GM12878 (cell line): ENCODE measurements at regions not wholly inside any gene's neighbourhood (a gene's known extent, or its start where the extent isn't known, plus 50 kb on each side); places are given as distances from the start of the nearest gene placed in this dataset.

Source experiments
- ATAC-seq: fragments of 200-7000 bp; cut with Tn5 transposase; 3 replicates; pipeline ENCODE4 v1.9.1; 2020; ENCODE audit warnings: mild to moderate bottlenecking, moderate library complexity
- BruUV-seq: library from RNA; stranded (reverse); fragments of 400-500 nt; replicated peaks from 2 replicates; lab custom pipeline; 2021; lab: Mats Ljungman, UMichigan
- CTCF ChIA-PET: fragments of 300-600 bp; sonication (Branson Sonifier 250); formaldehyde crosslinking; extraction: SDS; loops from one replicate; lab custom pipeline; 2021; ENCODE audit warnings: inconsistent platforms; lab: Yijun Ruan, JAX
- POLR2A ChIA-PET: fragments of 350-600 bp; formaldehyde crosslinking; extraction: SDS; loops from one replicate; lab custom pipeline; 2021; ENCODE audit warnings: inconsistent platforms; lab: Charles Lee
- RAD21 ChIA-PET: fragments of 300-600 bp; sonication (Branson Sonifier 250); formaldehyde crosslinking; loops from one replicate; lab custom pipeline; 2023; ENCODE audit warnings: antibody characterized with exemption; ENCODE audit not compliant: unreplicated experiment; lab: Charles Lee
- SMC1A ChIA-PET: fragments of 300-600 bp; sonication (Branson Sonifier 250); formaldehyde crosslinking; loops from one replicate; lab custom pipeline; 2023; ENCODE audit not compliant: unreplicated experiment, uncharacterized antibody; lab: Charles Lee
- DNase-seq: peaks from one replicate; pipeline ENCODE4 v3.0.0-alpha.2; 2011; ENCODE audit warnings: low read depth, low spot score
- FAIRE-seq: peaks from 3 replicates; lab custom pipeline; 2011; peaks lifted over from hg19 to GRCh38; lab: Jason Lieb, UNC
- H2AFZ ChIP-seq: 2 replicates; pipeline ENCODE4 v1.6.0; 2011; ENCODE audit warnings: low read depth, low read length, control low read depth; ENCODE audit not compliant: control insufficient read depth
- H3K27ac ChIP-seq: 2 replicates; pipeline ENCODE4 v1.5.1; 2011; ENCODE audit warnings: control low read depth; ENCODE audit not compliant: control insufficient read depth, insufficient read depth
- H3K27me3 ChIP-seq, 2 experiments: replicated peaks in 1 of 2; 2 replicates each; pipeline versions ENCODE4 v1.6.0 to v1.6.1; 2011; ENCODE audit warnings: low read length in 1 of 2; ENCODE audit not compliant: control insufficient read depth in 2 of 2, insufficient read depth in 2 of 2
- H3K36me3 ChIP-seq, 2 experiments: 2 replicates each; pipeline ENCODE4 v1.5.1; 2011; ENCODE audit warnings: low read length in 1 of 2; ENCODE audit not compliant: control insufficient read depth in 2 of 2, insufficient read depth in 2 of 2
- H3K4me1 ChIP-seq: 2 replicates; pipeline ENCODE4 v1.6.1; 2011; ENCODE audit warnings: mild to moderate bottlenecking, low read length, moderate library complexity, mixed read lengths; ENCODE audit not compliant: control insufficient read depth, insufficient read depth
- H3K4me2 ChIP-seq: 2 replicates; pipeline ENCODE4 v1.6.0; 2011; ENCODE audit warnings: control low read depth; ENCODE audit not compliant: control insufficient read depth, insufficient read depth
- H3K4me3 ChIP-seq: fragments of 200-600 bp; sonication (generic); 2 replicates; pipeline ENCODE4 v1.5.1; 2016
- H3K79me2 ChIP-seq: 2 replicates; pipeline ENCODE4 v1.6.0; 2011; ENCODE audit warnings: low read length; ENCODE audit not compliant: control insufficient read depth, insufficient read depth
- H3K9ac ChIP-seq: 2 replicates; pipeline ENCODE4 v1.8.0; 2011; ENCODE audit warnings: low read length, control low read depth, mixed read lengths; ENCODE audit not compliant: control insufficient read depth, insufficient read depth
- H3K9me3 ChIP-seq: replicated peaks from 3 replicates; pipeline ENCODE4 v1.5.1; 2011; ENCODE audit warnings: mild to moderate bottlenecking, low read length; ENCODE audit not compliant: control insufficient read depth, insufficient read depth
- H4K20me1 ChIP-seq: 2 replicates; pipeline ENCODE4 v1.6.0; 2011; ENCODE audit not compliant: control insufficient read depth, insufficient read depth
- CHD2 ChIP-seq: IDR thresholded peaks from 2 replicates; pipeline ENCODE4 v1.6.1; 2011; ENCODE audit warnings: low read depth, low read length, improper control_type of control experiment, borderline replicate concordance
- E4F1 ChIP-seq: fragments of 450-650 bp; IDR thresholded peaks from 2 replicates; pipeline ENCODE4 v1.6.1; 2018; ENCODE audit warnings: borderline replicate concordance, mild to moderate bottlenecking; ENCODE audit not compliant: partially characterized antibody
- FOXM1 ChIP-seq: IDR thresholded peaks from 2 replicates; pipeline ENCODE4 v1.6.1; 2012; ENCODE audit warnings: low read depth, mild to moderate bottlenecking, inconsistent platforms, low read length, moderate library complexity
- MEF2A ChIP-seq: IDR thresholded peaks from 2 replicates; pipeline ENCODE4 v1.6.1; 2011; ENCODE audit warnings: low read depth, mild to moderate bottlenecking, low read length, moderate library complexity; ENCODE audit not compliant: insufficient read depth
- NBN ChIP-seq: fragments of 450-650 bp; IDR thresholded peaks from 2 replicates; pipeline ENCODE4 v1.6.1; 2016
- NFXL1 ChIP-seq: fragments of 450-650 bp; IDR thresholded peaks from 2 replicates; pipeline ENCODE4 v1.6.1; 2017; ENCODE audit warnings: antibody characterized with exemption, mild to moderate bottlenecking, borderline replicate concordance
- POLR2AphosphoS2 ChIP-seq: IDR thresholded peaks from 2 replicates; pipeline ENCODE4 v1.6.1; 2011; ENCODE audit warnings: low read depth, mild to moderate bottlenecking, low read length, improper control_type of control experiment, moderate library complexity
- POLR2AphosphoS5 ChIP-seq: IDR thresholded peaks from 2 replicates; pipeline ENCODE4 v1.6.1; 2011; ENCODE audit warnings: mild to moderate bottlenecking, low read length, inconsistent platforms
- RCOR1 ChIP-seq: conservative IDR thresholded peaks from 2 replicates; pipeline ENCODE4 v1.6.1; 2012; ENCODE audit warnings: low read depth, low read length, improper control_type of control experiment
- SIX5 ChIP-seq: IDR thresholded peaks from 2 replicates; pipeline ENCODE4 v1.6.1; 2011; ENCODE audit warnings: mild to moderate bottlenecking, low read depth, low read length, moderate library complexity; ENCODE audit not compliant: severe bottlenecking
- SPI1 ChIP-seq: IDR thresholded peaks from 2 replicates; pipeline ENCODE4 v1.6.1; 2011; ENCODE audit warnings: low read depth, mild to moderate bottlenecking, low read length, moderate library complexity, borderline replicate concordance; ENCODE audit not compliant: insufficient read depth
- TAF1 ChIP-seq: IDR thresholded peaks from 2 replicates; pipeline ENCODE4 v1.6.1; 2011; ENCODE audit warnings: mild to moderate bottlenecking, low read depth, low read length, borderline replicate concordance
- WGBS: methylation state at CpG from one replicate; pipeline ENCODE4 v1.1.6; 2016; ENCODE audit warnings: low lambda C conversion rate; ENCODE audit not compliant: insufficient replicate concordance, insufficient coverage; ENCODE audit errors: missing lambda C conversion rate; 5-methylcytosine and 5-hydroxymethylcytosine counted together
- in situ Hi-C: fragments of 300-500 bp; cut with MboI; formaldehyde crosslinking; loops from 9 replicates; pipeline ENCODE4 v1.14.3; 2018; ENCODE audit warnings: mixed read lengths
- intact Hi-C: fragments of 100-400 bp; cut with micrococcal nuclease; formaldehyde crosslinking; loops from one replicate; pipeline ENCODE4 v1.14.2; 2022; ENCODE audit not compliant: unreplicated experiment
- TF ChIP-seq, protein P1 (sequence below): fragments of 450-650 bp; IDR thresholded peaks from 2 replicates; pipeline ENCODE4 v1.6.1; 2017; ENCODE audit warnings: mild to moderate bottlenecking, low read depth, inconsistent platforms; ENCODE audit not compliant: poor library complexity, severe bottlenecking

DNA sequence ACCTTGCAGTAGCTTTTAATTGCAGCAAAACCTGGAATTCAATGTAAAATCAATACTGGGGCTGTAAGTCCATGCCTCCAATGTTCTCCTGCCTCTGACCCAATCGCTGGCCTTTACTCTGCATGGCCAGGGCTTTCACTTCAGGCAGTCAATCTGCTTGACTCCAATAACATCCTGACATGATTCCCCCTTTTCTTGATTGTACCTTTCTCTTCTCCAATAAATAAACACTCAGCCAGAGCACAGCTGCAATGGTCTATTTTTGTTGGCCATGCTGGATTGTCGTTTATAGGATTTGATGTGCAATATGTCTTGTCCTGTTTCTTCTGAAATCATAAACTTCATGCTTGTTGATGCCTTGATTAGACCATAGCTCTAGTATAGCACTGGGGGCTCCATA is 97.8 kb upstream of the COL1A2 start:
- Histone ChIP-seq H3K27me3 (no peaks in the 10 kb centered on the region), H4K20me1 (no peaks in the 10 kb centered on the region), H3K4me1 (no peaks in the 10 kb centered on the region), H3K9me3 (no peaks in the 10 kb centered on the region), H3K4me2 (no peak overlapping the region), H3K79me2 (no peaks in the 10 kb centered on the region), H2AFZ (no peak overlapping the region), H3K4me3 (no peak overlapping the region), H3K9ac (no peak overlapping the region), H3K36me3 (no peaks in the 10 kb centered on the region), H3K27ac (no peak overlapping the region)
- FAIRE-seq (no peak), DNase-seq (no peak), ATAC-seq (no peak)
- 15% methylated on average over 2 of the region's 2 CpGs for WGBS
- in situ Hi-C loops (no loop called here), intact Hi-C loops (no loop called here)
- no TSS peak for BruUV-seq
- TF ChIP-seq NFXL1 (no peak), SPI1 (no peak)
- SMC1A ChIA-PET, result interaction anchor here (0.5 to 0.8 kb wide), 3 partner anchors 89 to 441 kb away, joined by 3 to 4 read pairs (median 3); no protein-coding TSS in a partner anchor
- RAD21 ChIA-PET, result interaction anchor here (1.0 to 1.3 kb wide), 2 partner anchors 51 to 99 kb away, joined by 3 to 4 read pairs; no protein-coding TSS in a partner anchor
- CTCF ChIA-PET, result interaction anchor here (0.6 to 1.2 kb wide), 3 partner anchors 53 to 99 kb away, joined by 3 to 4 read pairs (median 3); no protein-coding TSS in a partner anchor
- POLR2A ChIA-PET, result no interaction called here

DNA sequence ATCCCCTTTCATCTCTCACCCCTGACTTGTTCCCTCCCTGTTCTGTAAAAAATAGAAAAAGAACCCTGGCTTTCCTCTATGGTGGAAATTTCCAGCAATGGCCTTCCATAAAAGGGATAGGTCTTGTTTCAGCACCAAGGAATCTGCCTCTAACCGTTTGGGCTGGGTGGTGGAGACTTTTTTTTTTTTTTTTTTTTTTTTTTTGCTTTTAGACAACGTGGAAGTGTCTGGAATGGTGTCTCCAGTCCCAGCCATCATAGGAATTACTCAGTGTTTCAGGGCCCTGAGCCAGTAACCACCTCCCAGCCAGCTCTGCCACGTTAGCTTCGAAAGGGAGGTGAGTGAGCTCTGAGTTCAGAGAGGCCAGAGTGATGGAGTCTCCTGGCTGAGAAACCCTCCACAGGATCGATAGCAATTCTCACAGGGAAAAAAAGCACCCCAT is 97.3 kb upstream of the COL1A2 start:
- intact Hi-C loops, result no loop called here
- ATAC-seq, result no peak
- H3K27me3 ChIP-seq, result no peaks in the 10 kb centered on the region
- in situ Hi-C loops, result no loop called here
- no peaks in the 10 kb centered on the region for H3K36me3 ChIP-seq
- H2AFZ ChIP-seq, result no peak overlapping the region
- POLR2A ChIA-PET, result no interaction called here
- H3K79me2 ChIP-seq, result no peaks in the 10 kb centered on the region
- no peaks in the 10 kb centered on the region for H4K20me1 ChIP-seq
- H3K9me3 ChIP-seq, result no peaks in the 10 kb centered on the region
- RAD21 ChIA-PET, result interaction anchor here (1.0 to 1.3 kb wide), 2 partner anchors 52 to 98 kb away, joined by 3 to 4 read pairs; no protein-coding TSS in a partner anchor
- no peaks in the 10 kb centered on the region for H3K4me1 ChIP-seq
- CTCF ChIA-PET, result interaction anchor here (0.6 to 1.3 kb wide), 3 partner anchors 11 to 55 kb away, joined by 3 read pairs; no protein-coding TSS in a partner anchor
- FAIRE-seq, result no peak
- SMC1A ChIA-PET, result interaction anchor here (0.5 to 1.0 kb wide), 3 partner anchors 8 to 98 kb away, joined by 3 to 6 read pairs (median 4); no protein-coding TSS in a partner anchor
- DNase-seq, result no peak
- no peak overlapping the region for H3K9ac ChIP-seq
- no TSS peak for BruUV-seq
- no peak overlapping the region for H3K4me2 ChIP-seq
- 32% methylated on average over 4 of the region's 5 CpGs for WGBS
- no peak overlapping the region for H3K27ac ChIP-seq
- no peak overlapping the region for H3K4me3 ChIP-seq
- TF ChIP-seq TAF1 (no peak), FOXM1 (no peak), NBN (no peak), MEF2A (no peak), E4F1 (no peak), POLR2AphosphoS5 (no peak), POLR2AphosphoS2 (no peak), RCOR1 (no peak), CHD2 (no peak), SIX5 (no peak)
- TF ChIP-seq, protein P1, sequence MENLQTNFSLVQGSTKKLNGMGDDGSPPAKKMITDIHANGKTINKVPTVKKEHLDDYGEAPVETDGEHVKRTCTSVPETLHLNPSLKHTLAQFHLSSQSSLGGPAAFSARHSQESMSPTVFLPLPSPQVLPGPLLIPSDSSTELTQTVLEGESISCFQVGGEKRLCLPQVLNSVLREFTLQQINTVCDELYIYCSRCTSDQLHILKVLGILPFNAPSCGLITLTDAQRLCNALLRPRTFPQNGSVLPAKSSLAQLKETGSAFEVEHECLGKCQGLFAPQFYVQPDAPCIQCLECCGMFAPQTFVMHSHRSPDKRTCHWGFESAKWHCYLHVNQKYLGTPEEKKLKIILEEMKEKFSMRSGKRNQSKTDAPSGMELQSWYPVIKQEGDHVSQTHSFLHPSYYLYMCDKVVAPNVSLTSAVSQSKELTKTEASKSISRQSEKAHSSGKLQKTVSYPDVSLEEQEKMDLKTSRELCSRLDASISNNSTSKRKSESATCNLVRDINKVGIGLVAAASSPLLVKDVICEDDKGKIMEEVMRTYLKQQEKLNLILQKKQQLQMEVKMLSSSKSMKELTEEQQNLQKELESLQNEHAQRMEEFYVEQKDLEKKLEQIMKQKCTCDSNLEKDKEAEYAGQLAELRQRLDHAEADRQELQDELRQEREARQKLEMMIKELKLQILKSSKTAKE, result no peak
